ENCODE measurements at regions not wholly inside any gene's neighbourhood (a gene's known extent, or its start where the extent isn't known, plus 50 kb on each side); places are given as distances from the start of the nearest gene placed in this dataset.

GRCh38 chr6:9307187-9307586 lies 871.8 kb upstream of the SLC35B3 start:
- no peak for TF ChIP-seq EZH2 (IDR thresholded peaks at IDR 0.05; ENCODE audit: insufficient read depth, low read length)
- TF ChIP-seq, protein P1, sequence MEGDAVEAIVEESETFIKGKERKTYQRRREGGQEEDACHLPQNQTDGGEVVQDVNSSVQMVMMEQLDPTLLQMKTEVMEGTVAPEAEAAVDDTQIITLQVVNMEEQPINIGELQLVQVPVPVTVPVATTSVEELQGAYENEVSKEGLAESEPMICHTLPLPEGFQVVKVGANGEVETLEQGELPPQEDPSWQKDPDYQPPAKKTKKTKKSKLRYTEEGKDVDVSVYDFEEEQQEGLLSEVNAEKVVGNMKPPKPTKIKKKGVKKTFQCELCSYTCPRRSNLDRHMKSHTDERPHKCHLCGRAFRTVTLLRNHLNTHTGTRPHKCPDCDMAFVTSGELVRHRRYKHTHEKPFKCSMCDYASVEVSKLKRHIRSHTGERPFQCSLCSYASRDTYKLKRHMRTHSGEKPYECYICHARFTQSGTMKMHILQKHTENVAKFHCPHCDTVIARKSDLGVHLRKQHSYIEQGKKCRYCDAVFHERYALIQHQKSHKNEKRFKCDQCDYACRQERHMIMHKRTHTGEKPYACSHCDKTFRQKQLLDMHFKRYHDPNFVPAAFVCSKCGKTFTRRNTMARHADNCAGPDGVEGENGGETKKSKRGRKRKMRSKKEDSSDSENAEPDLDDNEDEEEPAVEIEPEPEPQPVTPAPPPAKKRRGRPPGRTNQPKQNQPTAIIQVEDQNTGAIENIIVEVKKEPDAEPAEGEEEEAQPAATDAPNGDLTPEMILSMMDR (IDR thresholded peaks at IDR 0.05; ENCODE audit: insufficient read depth, low read depth, low read length) = no peak
